ENCODE measurements at regions not wholly inside any gene's neighbourhood (a gene's known extent, or its start where the extent isn't known, plus 50 kb on each side); places are given as distances from the start of the nearest gene placed in this dataset.

GRCh38 chr2:195388028-195388427, 269.0 kb upstream of the SLC39A10 start:
- dilution Hi-C loops (cut with MboI; ENCODE audit: extremely low pct_ligation_motif_present, low sequenced_read_pairs): no loop called here
- POLR2A ChIA-PET: no interaction called here

GRCh38 chr2:195382186-195382585, 274.8 kb upstream of the SLC39A10 start:
- Histone ChIP-seq H2AFZ (ENCODE audit: low read depth, low read length) (no peak overlapping the region), H3K27me3 (ENCODE audit: control insufficient read depth in 2 of 2, insufficient read depth in 2 of 2, low read length in 2 of 2) (no peaks in the 10 kb centered on the region), H3K4me3 (replicated peaks in 1 of 3; ENCODE audit: insufficient read depth in 1 of 3, low read depth in 1 of 3, low read length in 3 of 3) (no peak overlapping the region), H4K20me1 (replicated peaks; ENCODE audit: control insufficient read depth, extremely low read depth, insufficient read depth, low read length) (no peaks in the 10 kb centered on the region), H3K9ac (replicated peaks; ENCODE audit: extremely low read depth, insufficient read depth, low read length) (no peak overlapping the region), H3K9me1 (replicated peaks; ENCODE audit: control insufficient read depth, extremely low read depth, insufficient read depth, low read length) (no peaks in the 10 kb centered on the region), H3K79me2 (ENCODE audit: control insufficient read depth, insufficient read depth, low read length) (no peaks in the 10 kb centered on the region), H3K9me3 (replicated peaks; ENCODE audit: control insufficient read depth, insufficient read depth, low read length) (no peaks in the 10 kb centered on the region), H3K4me1 (ENCODE audit: control insufficient read depth, extremely low read depth, insufficient read depth, low read length) (no peaks in the 10 kb centered on the region), H3K36me3 (ENCODE audit: control insufficient read depth in 2 of 2, extremely low read depth in 1 of 2, insufficient read depth in 2 of 2, low read length in 2 of 2) (no peaks in the 10 kb centered on the region), H3K27ac (ENCODE audit: insufficient read depth, low read depth, low read length) (no peak overlapping the region), H3K4me2 (ENCODE audit: insufficient read depth, low read length) (no peak overlapping the region)
- POLR2A ChIA-PET: no interaction called here
- BruUV-seq (replicated peaks): no TSS peak
- FAIRE-seq: no peak
- TF ChIP-seq POLR2A (IDR thresholded peaks at IDR 0.05; ENCODE audit: low read depth, low read length): no peak
- CTCF ChIA-PET: no interaction called here
- dilution Hi-C loops (cut with MboI; ENCODE audit: extremely low pct_ligation_motif_present, low sequenced_read_pairs): no loop called here
- intact Hi-C loops (cut with micrococcal nuclease): no loop called here
- DNase-seq (ENCODE audit: low read depth, low spot score): no peak

More at GRCh38 chr2:195388028-195388427, 269.0 kb upstream of the SLC39A10 start:
- Histone ChIP-seq H3K9ac (replicated peaks; ENCODE audit: extremely low read depth, insufficient read depth, low read length) (no peak overlapping the region), H3K27ac (ENCODE audit: insufficient read depth, low read depth, low read length) (no peak overlapping the region), H3K79me2 (ENCODE audit: control insufficient read depth, insufficient read depth, low read length) (no peaks in the 10 kb centered on the region), H4K20me1 (replicated peaks; ENCODE audit: control insufficient read depth, extremely low read depth, insufficient read depth, low read length) (no peaks in the 10 kb centered on the region), H3K27me3 (ENCODE audit: control insufficient read depth in 2 of 2, insufficient read depth in 2 of 2, low read length in 2 of 2) (no peaks in the 10 kb centered on the region), H2AFZ (ENCODE audit: low read depth, low read length) (no peak overlapping the region), H3K9me1 (replicated peaks; ENCODE audit: control insufficient read depth, extremely low read depth, insufficient read depth, low read length) (no peaks in the 10 kb centered on the region), H3K9me3 (replicated peaks; ENCODE audit: control insufficient read depth, insufficient read depth, low read length) (no peaks in the 10 kb centered on the region), H3K4me3 (replicated peaks in 1 of 3; ENCODE audit: insufficient read depth in 1 of 3, low read depth in 1 of 3, low read length in 3 of 3) (no peak overlapping the region), H3K4me2 (ENCODE audit: insufficient read depth, low read length) (no peak overlapping the region), H3K4me1 (ENCODE audit: control insufficient read depth, extremely low read depth, insufficient read depth, low read length) (no peaks in the 10 kb centered on the region), H3K36me3 (ENCODE audit: control insufficient read depth in 2 of 2, extremely low read depth in 1 of 2, insufficient read depth in 2 of 2, low read length in 2 of 2) (no peaks in the 10 kb centered on the region)
- no TSS peak for BruUV-seq (replicated peaks)
- TF ChIP-seq FOS (IDR thresholded peaks at IDR 0.05; ENCODE audit: borderline replicate concordance, insufficient read depth, low read length): no peak
- no peak for TF ChIP-seq EZH2 (IDR thresholded peaks at IDR 0.05; ENCODE audit: borderline replicate concordance, low read depth, low read length, severe bottlenecking)
- TF ChIP-seq, protein P1, sequence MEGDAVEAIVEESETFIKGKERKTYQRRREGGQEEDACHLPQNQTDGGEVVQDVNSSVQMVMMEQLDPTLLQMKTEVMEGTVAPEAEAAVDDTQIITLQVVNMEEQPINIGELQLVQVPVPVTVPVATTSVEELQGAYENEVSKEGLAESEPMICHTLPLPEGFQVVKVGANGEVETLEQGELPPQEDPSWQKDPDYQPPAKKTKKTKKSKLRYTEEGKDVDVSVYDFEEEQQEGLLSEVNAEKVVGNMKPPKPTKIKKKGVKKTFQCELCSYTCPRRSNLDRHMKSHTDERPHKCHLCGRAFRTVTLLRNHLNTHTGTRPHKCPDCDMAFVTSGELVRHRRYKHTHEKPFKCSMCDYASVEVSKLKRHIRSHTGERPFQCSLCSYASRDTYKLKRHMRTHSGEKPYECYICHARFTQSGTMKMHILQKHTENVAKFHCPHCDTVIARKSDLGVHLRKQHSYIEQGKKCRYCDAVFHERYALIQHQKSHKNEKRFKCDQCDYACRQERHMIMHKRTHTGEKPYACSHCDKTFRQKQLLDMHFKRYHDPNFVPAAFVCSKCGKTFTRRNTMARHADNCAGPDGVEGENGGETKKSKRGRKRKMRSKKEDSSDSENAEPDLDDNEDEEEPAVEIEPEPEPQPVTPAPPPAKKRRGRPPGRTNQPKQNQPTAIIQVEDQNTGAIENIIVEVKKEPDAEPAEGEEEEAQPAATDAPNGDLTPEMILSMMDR (IDR thresholded peaks at IDR 0.05; ENCODE audit: extremely low read depth in 1 of 2, insufficient read depth in 1 of 2, low read depth in 1 of 2, low read length in 2 of 2): no peak
- no peak for TF ChIP-seq POLR2A (IDR thresholded peaks at IDR 0.05; ENCODE audit: low read depth, low read length)
- DNase-seq (ENCODE audit: low read depth, low spot score): no peak
- intact Hi-C loops (cut with micrococcal nuclease): no loop called here
- FAIRE-seq: no peak
- CTCF ChIA-PET: no interaction called here

All from endothelial cell of umbilical vein (primary cell).